ENCODE measurements at regions not wholly inside any gene's neighbourhood (a gene's known extent, or its start where the extent isn't known, plus 50 kb on each side); places are given as distances from the start of the nearest gene placed in this dataset.

DNA sequence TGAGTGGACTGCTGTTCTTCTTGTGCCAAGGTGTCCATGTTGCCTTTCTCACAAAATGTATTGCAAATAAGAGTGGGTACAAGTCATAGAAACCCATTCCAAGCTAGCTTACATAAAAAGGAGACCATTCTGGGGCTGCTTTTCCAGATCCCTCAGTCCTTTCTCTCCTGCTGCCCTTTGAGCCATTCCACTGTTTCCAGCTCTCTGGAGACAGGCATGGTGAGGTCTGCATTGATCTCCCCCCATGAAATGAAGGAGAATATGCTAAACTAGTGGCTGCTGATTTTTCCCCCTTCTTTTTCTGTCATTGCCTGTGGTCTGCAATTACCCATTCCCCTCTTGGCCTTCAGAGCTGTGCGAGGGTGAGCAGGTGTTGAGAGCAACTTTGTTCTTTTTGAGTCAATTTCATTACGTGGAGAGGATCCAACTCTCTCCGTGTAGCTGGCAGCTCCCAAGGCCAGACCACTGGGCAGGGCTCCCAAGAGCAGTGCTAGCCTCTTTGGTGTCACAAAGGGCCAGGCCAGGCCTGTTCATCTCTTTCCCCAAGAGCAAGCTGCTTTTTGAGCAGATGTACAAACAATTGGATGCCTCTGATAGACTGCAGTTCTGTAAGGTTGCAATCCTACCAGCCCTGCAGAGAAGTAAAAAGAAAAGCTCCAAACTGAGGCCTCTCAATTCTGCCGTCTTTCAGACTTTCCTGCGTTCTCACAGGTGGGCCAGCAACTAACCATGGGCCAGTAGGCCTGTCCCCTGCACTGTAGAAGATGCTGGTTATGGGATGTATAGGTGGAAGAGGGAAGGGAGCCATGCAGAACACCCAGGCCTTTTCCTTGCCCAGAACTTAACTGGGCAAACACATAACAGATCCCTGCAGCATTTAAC is 96.1 kb upstream of the ARMC2 start:
- TF ChIP-seq POLR2A (IDR thresholded peaks at IDR 0.05) = no peak
- TF ChIP-seq, protein P1, sequence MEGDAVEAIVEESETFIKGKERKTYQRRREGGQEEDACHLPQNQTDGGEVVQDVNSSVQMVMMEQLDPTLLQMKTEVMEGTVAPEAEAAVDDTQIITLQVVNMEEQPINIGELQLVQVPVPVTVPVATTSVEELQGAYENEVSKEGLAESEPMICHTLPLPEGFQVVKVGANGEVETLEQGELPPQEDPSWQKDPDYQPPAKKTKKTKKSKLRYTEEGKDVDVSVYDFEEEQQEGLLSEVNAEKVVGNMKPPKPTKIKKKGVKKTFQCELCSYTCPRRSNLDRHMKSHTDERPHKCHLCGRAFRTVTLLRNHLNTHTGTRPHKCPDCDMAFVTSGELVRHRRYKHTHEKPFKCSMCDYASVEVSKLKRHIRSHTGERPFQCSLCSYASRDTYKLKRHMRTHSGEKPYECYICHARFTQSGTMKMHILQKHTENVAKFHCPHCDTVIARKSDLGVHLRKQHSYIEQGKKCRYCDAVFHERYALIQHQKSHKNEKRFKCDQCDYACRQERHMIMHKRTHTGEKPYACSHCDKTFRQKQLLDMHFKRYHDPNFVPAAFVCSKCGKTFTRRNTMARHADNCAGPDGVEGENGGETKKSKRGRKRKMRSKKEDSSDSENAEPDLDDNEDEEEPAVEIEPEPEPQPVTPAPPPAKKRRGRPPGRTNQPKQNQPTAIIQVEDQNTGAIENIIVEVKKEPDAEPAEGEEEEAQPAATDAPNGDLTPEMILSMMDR (IDR thresholded peaks at IDR 0.05) = no peak

Data from esophagus squamous epithelium (tissue), 4 donors.